GM12874 (cell line): ENCODE measurements at regions not wholly inside any gene's neighbourhood (a gene's known extent, or its start where the extent isn't known, plus 50 kb on each side); places are given as distances from the start of the nearest gene placed in this dataset.

Experiments used
- TF ChIP-seq, protein P1 (sequence below): IDR thresholded peaks from 2 replicates; pipeline ENCODE4 v1.5.1; 2011; ENCODE audit warnings: low read depth, mild to moderate bottlenecking, control low read depth, low read length, moderate library complexity; ENCODE audit not compliant: insufficient read depth

DNA sequence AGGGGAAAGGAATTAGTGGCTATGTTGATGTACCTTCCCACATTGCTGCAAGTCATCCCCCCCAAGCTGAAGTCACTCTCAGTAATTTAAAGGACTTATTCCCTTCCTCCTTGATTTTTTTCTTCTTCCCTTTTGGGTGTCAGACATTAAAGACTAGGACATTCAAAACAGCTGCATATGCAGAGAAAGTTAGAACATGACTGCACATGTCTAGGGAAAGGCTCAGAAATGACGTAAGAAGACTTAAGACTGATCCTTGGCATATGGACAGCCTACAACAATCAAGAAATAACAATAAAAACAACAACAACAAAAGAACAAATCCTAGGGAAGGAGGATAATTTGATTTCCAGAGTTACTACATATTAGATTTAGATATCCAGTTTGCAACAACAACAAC is 997.5 kb downstream of the TLE4 start:
- TF ChIP-seq, protein P1, sequence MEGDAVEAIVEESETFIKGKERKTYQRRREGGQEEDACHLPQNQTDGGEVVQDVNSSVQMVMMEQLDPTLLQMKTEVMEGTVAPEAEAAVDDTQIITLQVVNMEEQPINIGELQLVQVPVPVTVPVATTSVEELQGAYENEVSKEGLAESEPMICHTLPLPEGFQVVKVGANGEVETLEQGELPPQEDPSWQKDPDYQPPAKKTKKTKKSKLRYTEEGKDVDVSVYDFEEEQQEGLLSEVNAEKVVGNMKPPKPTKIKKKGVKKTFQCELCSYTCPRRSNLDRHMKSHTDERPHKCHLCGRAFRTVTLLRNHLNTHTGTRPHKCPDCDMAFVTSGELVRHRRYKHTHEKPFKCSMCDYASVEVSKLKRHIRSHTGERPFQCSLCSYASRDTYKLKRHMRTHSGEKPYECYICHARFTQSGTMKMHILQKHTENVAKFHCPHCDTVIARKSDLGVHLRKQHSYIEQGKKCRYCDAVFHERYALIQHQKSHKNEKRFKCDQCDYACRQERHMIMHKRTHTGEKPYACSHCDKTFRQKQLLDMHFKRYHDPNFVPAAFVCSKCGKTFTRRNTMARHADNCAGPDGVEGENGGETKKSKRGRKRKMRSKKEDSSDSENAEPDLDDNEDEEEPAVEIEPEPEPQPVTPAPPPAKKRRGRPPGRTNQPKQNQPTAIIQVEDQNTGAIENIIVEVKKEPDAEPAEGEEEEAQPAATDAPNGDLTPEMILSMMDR: no peak

DNA sequence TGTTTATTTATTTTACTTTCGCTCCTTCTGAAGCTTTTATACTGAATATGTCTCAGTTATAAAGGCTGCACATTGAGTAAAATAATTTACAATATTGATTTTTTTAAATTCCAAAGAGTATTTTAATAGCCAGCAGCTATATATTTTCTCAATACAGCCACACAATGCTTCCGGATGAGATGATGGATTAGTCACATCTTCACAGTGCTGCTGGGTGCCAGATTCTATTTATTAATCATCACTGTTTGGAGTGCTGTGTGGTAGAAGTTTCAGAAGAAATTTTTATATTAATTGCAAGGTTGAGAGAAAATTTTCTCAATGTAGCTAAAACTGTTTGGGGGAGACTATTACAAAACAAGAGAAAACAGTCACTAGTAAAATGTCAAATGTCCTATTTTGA is 989.8 kb downstream of the TLE4 start:
- TF ChIP-seq, protein P1: no peak

DNA sequence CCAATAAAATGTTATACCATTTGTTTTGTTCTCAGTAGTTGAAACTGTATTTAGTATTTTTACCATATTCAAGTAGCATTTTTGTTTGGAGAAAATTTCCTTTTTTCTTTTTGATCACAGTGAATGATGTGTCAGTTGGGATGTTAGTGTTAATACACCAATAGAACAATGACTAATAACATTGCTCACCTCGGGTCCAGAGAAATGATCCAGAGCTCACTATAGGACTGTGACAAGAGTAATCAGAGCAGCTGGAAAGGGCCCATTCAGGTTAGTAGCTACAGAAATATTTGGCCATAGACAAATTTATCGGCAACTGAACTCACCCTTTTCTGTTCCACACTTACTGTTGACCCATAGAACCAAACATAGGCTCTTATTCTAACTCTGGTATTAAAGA is 989.2 kb downstream of the TLE4 start:
- TF ChIP-seq, protein P1: no peak

DNA sequence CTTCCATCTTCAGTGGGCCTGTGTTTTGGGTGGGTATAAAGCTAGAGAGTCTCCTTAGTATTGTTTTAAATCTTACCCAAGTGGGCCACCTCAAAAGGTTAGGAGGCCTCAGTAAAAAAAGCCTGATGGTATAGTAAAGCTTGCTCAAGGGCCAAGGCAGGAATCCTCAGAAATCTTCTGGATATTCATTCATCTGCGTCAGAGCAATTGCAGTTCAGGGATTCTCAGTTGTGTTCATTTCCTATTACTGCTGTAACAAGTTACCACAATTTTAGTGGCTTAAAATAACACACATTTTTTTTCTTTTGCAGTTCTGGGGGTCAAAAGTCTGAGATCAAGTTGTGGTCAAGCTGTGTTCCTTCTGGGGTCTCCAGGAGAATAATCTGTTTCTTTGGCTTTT is 985.5 kb downstream of the TLE4 start:
- TF ChIP-seq, protein P1: no peak

DNA sequence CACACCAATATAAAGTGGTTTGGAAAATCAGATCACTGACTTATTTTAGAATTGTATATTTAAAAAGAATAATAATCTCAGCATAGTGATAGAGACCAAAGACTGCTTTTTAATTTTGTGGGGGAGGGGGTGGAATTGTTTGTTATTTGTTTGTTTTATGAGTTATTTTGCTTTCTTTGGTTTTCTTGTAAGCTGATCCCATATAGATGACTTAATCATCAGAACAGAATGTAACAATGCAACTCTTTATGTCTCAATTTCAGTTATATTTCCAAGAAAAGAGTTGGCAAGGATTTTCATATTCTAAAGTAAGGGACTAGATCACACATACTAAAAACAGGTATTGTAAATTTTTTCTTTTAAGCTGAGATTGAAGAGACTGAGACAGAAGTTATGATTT is 984.9 kb downstream of the TLE4 start:
- TF ChIP-seq, protein P1: no peak

DNA sequence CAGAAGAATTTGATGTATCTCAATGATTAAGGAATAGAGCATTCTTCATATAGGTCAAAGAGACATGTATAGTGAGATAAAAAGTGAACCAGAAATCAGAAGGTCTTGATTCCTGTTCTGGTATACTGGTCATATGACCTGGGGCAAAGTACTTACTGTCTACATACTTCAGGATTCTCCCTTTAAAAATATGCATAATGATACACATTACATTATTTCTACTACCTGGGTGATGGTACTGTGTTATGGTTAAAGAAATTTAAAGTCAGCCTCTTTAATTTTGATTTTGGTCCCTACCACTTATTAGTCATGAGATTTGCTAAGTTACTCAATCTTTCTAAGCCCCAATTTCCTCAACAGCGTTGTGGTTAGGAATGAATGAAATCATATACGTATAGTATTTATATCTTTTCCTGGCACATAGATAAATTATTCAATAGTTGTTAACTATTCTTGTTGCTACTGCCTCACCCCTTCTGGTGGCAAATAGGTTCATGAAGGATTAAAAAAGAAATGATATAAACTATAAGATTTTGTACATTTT is 984.1 kb downstream of the TLE4 start:
- TF ChIP-seq, protein P1: no peak

DNA sequence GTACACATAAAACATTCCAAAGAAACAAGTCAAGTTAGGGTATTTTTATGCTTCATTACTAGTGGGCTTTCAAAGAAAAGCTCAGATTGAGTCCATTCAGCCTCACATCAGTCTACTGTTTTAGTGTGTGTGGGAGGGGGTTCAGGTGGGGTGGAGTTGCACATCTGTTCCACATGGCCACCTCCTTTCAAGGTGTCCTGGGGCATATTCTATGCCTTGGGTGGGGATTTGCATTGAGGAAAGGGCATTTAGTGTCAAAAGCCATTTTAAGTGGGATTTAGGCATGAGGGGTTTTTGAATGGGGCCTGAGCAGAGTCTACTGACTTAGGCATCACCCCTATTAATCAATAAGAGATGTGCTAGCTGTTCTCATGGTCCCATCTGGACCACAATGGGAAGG is 983.1 kb downstream of the TLE4 start:
- TF ChIP-seq, protein P1: no peak
